PFSK-1 (cell line): ENCODE measurements at regions not wholly inside any gene's neighbourhood (a gene's known extent, or its start where the extent isn't known, plus 50 kb on each side); places are given as distances from the start of the nearest gene placed in this dataset.

Experiments used
- FOXP2 ChIP-seq: optimal IDR thresholded peaks from 2 replicates; pipeline ENCODE3; 2011; ENCODE audit warnings: borderline replicate concordance, control low read depth, inconsistent platforms; ENCODE audit not compliant: insufficient read depth; ENCODE audit errors: extremely low read length, extremely low read depth
- POLR2AphosphoS5 ChIP-seq: IDR thresholded peaks from 2 replicates; pipeline ENCODE4 v1.6.1; 2012; ENCODE audit warnings: low read depth, mild to moderate bottlenecking, control low read depth, low read length, moderate library complexity
- SIN3A ChIP-seq: IDR thresholded peaks from 2 replicates; pipeline ENCODE4 v1.6.1; 2012; ENCODE audit warnings: mild to moderate bottlenecking, low read length, moderate library complexity, borderline replicate concordance; ENCODE audit not compliant: insufficient read depth
- TAF1 ChIP-seq: IDR thresholded peaks from 2 replicates; pipeline ENCODE4 v1.6.1; 2012; ENCODE audit warnings: low read length, control low read depth, borderline replicate concordance; ENCODE audit not compliant: insufficient read depth
- TF ChIP-seq, protein P1 (sequence below), 2 experiments: IDR thresholded peaks; 2 replicates each; pipeline versions ENCODE4 v1.6.1 to v1.8.0; 2011 to 2012; ENCODE audit warnings: low read depth in 2 of 2, low read length in 2 of 2, control low read depth in 1 of 2, inconsistent platforms in 1 of 2, mild to moderate bottlenecking in 1 of 2, moderate library complexity in 1 of 2; ENCODE audit not compliant: insufficient read depth in 1 of 2

- TF ChIP-seq SIN3A (no peak), FOXP2 (no peak), POLR2AphosphoS5 (no peak), TAF1 (no peak)
- TF ChIP-seq, protein P1, sequence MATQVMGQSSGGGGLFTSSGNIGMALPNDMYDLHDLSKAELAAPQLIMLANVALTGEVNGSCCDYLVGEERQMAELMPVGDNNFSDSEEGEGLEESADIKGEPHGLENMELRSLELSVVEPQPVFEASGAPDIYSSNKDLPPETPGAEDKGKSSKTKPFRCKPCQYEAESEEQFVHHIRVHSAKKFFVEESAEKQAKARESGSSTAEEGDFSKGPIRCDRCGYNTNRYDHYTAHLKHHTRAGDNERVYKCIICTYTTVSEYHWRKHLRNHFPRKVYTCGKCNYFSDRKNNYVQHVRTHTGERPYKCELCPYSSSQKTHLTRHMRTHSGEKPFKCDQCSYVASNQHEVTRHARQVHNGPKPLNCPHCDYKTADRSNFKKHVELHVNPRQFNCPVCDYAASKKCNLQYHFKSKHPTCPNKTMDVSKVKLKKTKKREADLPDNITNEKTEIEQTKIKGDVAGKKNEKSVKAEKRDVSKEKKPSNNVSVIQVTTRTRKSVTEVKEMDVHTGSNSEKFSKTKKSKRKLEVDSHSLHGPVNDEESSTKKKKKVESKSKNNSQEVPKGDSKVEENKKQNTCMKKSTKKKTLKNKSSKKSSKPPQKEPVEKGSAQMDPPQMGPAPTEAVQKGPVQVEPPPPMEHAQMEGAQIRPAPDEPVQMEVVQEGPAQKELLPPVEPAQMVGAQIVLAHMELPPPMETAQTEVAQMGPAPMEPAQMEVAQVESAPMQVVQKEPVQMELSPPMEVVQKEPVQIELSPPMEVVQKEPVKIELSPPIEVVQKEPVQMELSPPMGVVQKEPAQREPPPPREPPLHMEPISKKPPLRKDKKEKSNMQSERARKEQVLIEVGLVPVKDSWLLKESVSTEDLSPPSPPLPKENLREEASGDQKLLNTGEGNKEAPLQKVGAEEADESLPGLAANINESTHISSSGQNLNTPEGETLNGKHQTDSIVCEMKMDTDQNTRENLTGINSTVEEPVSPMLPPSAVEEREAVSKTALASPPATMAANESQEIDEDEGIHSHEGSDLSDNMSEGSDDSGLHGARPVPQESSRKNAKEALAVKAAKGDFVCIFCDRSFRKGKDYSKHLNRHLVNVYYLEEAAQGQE (IDR thresholded peaks at IDR 0.05; ENCODE audit: insufficient read depth in 1 of 2, low read depth in 2 of 2, low read length in 2 of 2): no peak
Observed at GRCh38 chr15:88983861-88984429, 70.8 kb upstream of the MFGE8 start.

- TF ChIP-seq, protein P1 (IDR thresholded peaks at IDR 0.05; ENCODE audit: insufficient read depth in 1 of 2, low read depth in 2 of 2, low read length in 2 of 2): no peak
- no peak for TF ChIP-seq POLR2AphosphoS5
- no peak for TF ChIP-seq TAF1
- no peak for TF ChIP-seq SIN3A
- no peak for TF ChIP-seq FOXP2
Observed at GRCh38 chr15:88985547-88986393, 72.6 kb upstream of the MFGE8 start.

GRCh38 chr15:88986949-88987590 lies 73.9 kb upstream of the MFGE8 start:
- TF ChIP-seq, protein P1 (IDR thresholded peaks at IDR 0.05; ENCODE audit: insufficient read depth in 1 of 2, low read depth in 2 of 2, low read length in 2 of 2): no peak
- TF ChIP-seq FOXP2 (no peak), POLR2AphosphoS5 (no peak), TAF1 (no peak)

DNA sequence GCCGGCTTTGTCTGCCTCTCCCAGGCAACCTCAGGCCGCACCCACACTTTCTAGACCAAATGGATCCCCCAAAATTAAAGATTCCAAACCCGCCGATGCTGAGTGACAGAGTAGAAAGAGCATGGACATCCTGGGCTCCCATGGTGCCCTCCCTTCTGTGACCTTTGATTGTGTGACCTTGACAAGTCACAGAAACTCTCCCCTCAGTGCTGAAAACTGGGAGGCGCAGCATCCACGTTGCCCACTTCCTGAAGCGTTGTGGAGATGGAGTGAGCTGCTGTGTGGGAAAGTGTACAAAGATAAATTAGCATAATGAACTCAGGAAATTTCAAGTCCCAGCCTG lies 74.4 kb upstream of the MFGE8 start:
- TF ChIP-seq POLR2AphosphoS5 (no peak), SIN3A (no peak), FOXP2 (no peak), TAF1 (no peak)
- TF ChIP-seq, protein P1 (IDR thresholded peaks at IDR 0.05; ENCODE audit: insufficient read depth in 1 of 2, low read depth in 2 of 2, low read length in 2 of 2): no peak
